Brain microvascular endothelial cell (primary cell): ENCODE measurements at regions not wholly inside any gene's neighbourhood (a gene's known extent, or its start where the extent isn't known, plus 50 kb on each side); places are given as distances from the start of the nearest gene placed in this dataset.

ENCODE experiments used
- DNase-seq: peaks from one replicate; pipeline ENCODE4 v3.0.0-alpha.2; 2020
- H3K27ac ChIP-seq: fragments of 250-450 bp; sonication (Bioruptor Pico); 2 replicates; pipeline ENCODE4 v1.5.1; 2020; ENCODE audit warnings: mild to moderate bottlenecking, moderate library complexity
- H3K27me3 ChIP-seq: fragments of 250-450 bp; sonication (Bioruptor Pico); replicated peaks from 2 replicates; pipeline ENCODE4 v1.5.1; 2020; ENCODE audit warnings: mild to moderate bottlenecking
- H3K36me3 ChIP-seq: fragments of 250-450 bp; sonication (Bioruptor Pico); replicated peaks from 2 replicates; pipeline ENCODE4 v1.5.1; 2020; ENCODE audit warnings: mild to moderate bottlenecking
- H3K4me3 ChIP-seq: 2 replicates; pipeline ENCODE4 v1.5.1; 2011; ENCODE audit warnings: low read depth, mild to moderate bottlenecking, control low read depth, low read length, moderate library complexity
- in situ Hi-C: cut with HindIII; loops from 2 replicates; pipeline ENCODE4 v1.10.0; 2017; ENCODE audit warnings: low sequenced_read_pairs, low pct_ligation_motif_present
- TF ChIP-seq, protein P1 (sequence below): IDR thresholded peaks from 2 replicates; pipeline ENCODE4 v1.5.1; 2011; ENCODE audit warnings: low read depth, mild to moderate bottlenecking, moderate library complexity, low read length, control low read depth, inconsistent platforms; ENCODE audit errors: missing control alignments

GRCh38 chr12:94771199-94771598, 120.8 kb upstream of the TMCC3 start:
- Histone ChIP-seq H3K27me3 (peaks cover 11% of the 10 kb centered on the region), H3K27ac (no peak overlapping the region), H3K4me3 (no peak overlapping the region), H3K36me3 (no peaks in the 10 kb centered on the region)
- TF ChIP-seq, protein P1, sequence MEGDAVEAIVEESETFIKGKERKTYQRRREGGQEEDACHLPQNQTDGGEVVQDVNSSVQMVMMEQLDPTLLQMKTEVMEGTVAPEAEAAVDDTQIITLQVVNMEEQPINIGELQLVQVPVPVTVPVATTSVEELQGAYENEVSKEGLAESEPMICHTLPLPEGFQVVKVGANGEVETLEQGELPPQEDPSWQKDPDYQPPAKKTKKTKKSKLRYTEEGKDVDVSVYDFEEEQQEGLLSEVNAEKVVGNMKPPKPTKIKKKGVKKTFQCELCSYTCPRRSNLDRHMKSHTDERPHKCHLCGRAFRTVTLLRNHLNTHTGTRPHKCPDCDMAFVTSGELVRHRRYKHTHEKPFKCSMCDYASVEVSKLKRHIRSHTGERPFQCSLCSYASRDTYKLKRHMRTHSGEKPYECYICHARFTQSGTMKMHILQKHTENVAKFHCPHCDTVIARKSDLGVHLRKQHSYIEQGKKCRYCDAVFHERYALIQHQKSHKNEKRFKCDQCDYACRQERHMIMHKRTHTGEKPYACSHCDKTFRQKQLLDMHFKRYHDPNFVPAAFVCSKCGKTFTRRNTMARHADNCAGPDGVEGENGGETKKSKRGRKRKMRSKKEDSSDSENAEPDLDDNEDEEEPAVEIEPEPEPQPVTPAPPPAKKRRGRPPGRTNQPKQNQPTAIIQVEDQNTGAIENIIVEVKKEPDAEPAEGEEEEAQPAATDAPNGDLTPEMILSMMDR, result no peak
- DNase-seq, result no peak
- in situ Hi-C loops, result no loop called here

- no peak overlapping the region for H3K4me3 ChIP-seq
Observed at GRCh38 chr12:94770791-94771190, 120.4 kb upstream of the TMCC3 start.

GRCh38 chr12:94769776-94770759, 119.7 kb upstream of the TMCC3 start:
- H3K4me3 ChIP-seq, result no peak overlapping the region
- H3K27me3 ChIP-seq, result peaks cover 2% of the 10 kb centered on the region
- in situ Hi-C loops, result no loop called here
- H3K36me3 ChIP-seq, result no peaks in the 10 kb centered on the region
- no peak for DNase-seq
- no peak overlapping the region for H3K27ac ChIP-seq
- TF ChIP-seq, protein P1, result no peak

More at GRCh38 chr12:94770791-94771190, 120.4 kb upstream of the TMCC3 start:
- in situ Hi-C loops, result no loop called here
- TF ChIP-seq, protein P1, result no peak
- Histone ChIP-seq H3K27ac (no peak overlapping the region), H3K27me3 (peaks cover 9% of the 10 kb centered on the region), H3K36me3 (no peaks in the 10 kb centered on the region)
- DNase-seq, result no peak

DNA sequence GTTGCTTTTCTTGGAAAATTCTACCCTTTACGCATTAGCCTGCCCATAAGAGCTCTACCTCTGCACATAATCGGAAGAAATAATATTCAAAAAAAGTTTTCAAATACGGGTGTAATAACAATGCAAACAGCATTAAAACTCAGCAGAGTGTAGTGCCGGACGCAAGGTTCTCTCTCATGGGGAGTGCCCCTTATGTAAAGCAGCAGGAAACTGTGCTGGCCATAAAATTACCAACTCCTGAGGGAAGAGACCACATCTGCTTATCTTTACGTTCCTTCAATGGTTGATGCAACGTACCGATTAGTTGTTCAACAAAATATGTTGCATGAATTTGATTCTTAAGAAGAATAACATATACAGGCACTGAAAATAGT, 118.7 kb upstream of the TMCC3 start:
- in situ Hi-C loops, result no loop called here

GRCh38 chr12:94768398-94769046, 118.2 kb upstream of the TMCC3 start:
- Histone ChIP-seq H3K27me3 (no peaks in the 10 kb centered on the region), H3K4me3 (no peak overlapping the region), H3K36me3 (no peaks in the 10 kb centered on the region), H3K27ac (no peak overlapping the region)
- TF ChIP-seq, protein P1, result no peak
- no peak for DNase-seq
- in situ Hi-C loops, result no loop called here

More for the DNA sequence above, 118.7 kb upstream of the TMCC3 start:
- no peak overlapping the region for H3K27ac ChIP-seq
- TF ChIP-seq, protein P1, result no peak
- H3K4me3 ChIP-seq, result no peak overlapping the region
- H3K36me3 ChIP-seq, result no peaks in the 10 kb centered on the region
- no peak for DNase-seq
- no peaks in the 10 kb centered on the region for H3K27me3 ChIP-seq
